ENCODE measurements at regions not wholly inside any gene's neighbourhood (a gene's known extent, or its start where the extent isn't known, plus 50 kb on each side); places are given as distances from the start of the nearest gene placed in this dataset.

DNA sequence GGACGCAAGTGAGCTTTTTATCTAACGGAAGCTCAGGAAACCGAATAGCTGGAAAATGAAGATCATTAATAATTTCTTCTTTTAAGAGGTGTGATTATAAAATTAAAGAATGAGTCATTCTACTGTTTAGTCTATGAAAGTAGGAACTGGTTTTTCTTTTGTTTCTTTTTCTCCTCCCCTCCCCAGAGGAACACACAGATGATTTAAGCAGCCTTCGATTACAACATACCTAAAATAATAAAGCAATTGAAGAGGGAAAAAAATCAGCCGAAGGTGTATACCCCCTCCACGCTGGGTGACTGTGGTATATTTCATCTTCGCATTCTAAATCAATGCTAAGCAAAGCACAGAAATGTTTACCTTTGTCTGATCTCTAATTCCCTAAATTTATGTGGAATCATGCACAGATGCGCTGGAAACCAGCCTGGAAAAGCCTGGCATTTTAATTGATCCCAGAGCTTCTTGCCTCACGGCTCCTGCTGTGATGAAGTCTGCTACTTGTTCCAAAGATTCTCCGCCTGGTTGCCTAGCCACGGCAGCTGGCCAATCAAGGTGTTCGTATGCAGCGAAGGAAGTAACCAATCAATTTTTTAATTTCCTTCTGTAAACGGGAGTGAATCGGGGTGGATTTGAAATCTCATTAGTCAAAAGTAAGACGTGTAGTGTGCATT lies 133.9 kb downstream of the FANCF start:
- DNase-seq (ENCODE audit: low spot score) = no peak

- DNase-seq (ENCODE audit: low spot score) = no peak
These were observed 142.0 kb downstream of the SLC17A6 start for GRCh38 chr11:22479971-22480720.

DNA sequence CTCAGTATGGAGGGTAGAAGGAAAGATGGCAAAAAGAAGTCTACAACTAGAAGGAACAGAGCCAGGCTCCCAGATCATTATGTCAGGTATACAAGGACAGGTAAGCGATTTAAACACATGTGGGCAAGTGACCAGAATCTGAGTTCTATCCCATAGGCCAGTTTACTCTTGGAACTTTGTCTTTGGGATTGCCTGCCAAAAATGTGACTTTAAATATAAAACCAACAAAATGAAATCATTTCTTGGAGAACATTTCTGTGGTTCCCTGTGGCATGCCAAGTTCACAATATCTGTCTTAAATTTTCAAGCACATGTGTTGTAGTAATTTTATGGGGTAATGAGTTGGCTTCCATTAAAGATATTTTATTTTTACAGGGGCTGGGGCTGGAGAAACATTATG lies 141.0 kb downstream of the SLC17A6 start:
- DNase-seq (ENCODE audit: low spot score) = no peak

DNA sequence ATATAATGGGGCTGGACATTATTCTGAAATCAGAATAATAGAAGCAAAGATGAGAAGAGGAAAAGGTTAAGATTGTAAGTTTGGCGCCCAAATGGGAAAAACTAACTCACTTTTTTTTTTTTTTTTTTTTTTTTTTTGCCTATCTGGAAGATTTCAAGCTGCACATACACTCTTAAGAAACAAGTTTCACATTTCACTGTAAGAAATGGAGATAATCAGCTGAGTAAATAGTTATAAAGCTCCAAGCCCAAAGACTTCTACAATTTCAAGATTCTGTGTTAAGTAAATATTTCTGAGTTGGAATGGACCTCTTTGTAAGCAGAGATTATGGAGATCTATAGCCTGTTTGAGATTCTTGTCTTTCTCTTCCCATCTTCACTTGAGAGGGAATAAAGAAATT lies 140.0 kb downstream of the SLC17A6 start:
- DNase-seq (ENCODE audit: low spot score) = no peak

- DNase-seq (ENCODE audit: low spot score) = no peak
These were observed 139.1 kb downstream of the SLC17A6 start for GRCh38 chr11:22477312-22477711.

DNA sequence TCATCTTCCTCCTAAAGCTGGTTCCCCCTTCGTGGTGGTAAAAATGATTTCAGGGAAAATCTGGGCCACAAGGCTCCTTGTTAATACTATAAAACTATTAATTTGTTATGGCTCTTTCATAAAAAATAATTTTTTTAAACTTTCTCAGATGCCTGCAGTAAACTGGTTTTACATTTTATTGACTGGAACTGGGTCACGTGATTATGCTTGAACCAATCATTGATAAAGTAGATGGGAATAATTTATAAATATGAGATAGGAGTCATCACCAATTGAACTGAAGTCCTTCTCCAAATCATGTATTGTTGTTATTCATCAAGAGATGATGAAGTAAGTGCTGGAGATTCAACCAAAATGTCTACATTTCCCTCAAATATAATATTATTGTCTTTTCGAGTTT lies 138.4 kb downstream of the SLC17A6 start:
- no peak for DNase-seq (ENCODE audit: low spot score)

- DNase-seq (ENCODE audit: low spot score) = no peak
These were observed 136.4 kb downstream of the SLC17A6 start for GRCh38 chr11:22474616-22475015.

DNA sequence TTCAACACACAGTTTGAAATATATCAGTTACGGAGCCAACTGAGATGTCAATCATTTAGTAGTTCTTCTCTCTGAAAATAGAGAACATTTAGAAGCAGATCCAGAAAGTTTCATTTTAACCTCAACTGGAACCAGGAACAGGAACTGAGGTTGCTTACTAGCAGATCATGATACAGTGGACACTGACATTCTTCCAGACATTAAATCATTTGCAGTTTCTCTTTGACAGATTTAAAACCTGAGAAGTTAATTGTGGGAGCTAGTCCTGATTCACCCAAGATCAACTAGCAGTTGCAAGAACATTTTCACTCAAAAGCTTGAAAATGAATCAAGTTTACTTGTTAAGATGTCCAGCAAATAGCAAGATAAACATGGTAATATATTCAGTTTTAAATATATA lies 135.4 kb downstream of the SLC17A6 start:
- no peak for DNase-seq (ENCODE audit: low spot score)

DNA sequence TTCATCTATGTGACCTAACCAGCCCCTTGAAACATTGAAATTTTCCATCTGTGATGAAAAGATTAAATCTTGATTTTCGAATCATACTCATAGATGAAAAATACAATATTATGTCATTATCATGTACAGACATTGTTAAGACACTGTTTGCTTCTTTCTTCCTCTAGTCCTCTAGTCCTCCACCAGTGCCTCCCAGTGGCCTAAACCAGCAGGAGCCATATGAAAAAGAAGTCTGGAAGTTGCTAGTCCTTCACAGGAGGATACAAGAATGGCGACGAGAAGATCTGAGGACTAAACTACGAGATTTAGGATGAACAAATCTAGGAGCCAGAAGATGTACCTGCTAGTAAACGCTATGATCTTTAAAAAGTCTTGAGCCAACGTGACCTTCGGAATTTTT lies 134.1 kb downstream of the SLC17A6 start:
- no peak for DNase-seq (ENCODE audit: low spot score)

DNA sequence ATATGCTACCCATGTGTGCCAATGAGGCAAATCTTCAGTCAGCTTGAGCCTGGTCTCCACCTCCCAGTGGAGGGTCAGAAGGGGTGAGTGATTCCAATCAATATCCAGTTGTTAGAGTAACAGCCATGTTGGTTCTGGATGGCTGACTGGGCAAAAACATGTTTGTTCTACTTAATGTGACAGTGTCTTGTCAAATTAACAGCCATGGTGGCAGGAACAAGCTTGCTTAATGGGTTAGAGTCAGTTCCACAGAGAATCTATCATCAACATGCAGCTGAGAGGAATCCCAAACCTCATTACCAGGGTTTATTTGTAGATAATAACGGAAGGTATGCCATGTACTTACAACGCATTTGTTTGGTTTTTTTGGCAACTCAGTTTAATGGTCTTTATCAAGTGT lies 133.2 kb downstream of the SLC17A6 start:
- no peak for DNase-seq (ENCODE audit: low spot score)

GRCh38 chr11:22467741-22468140 lies 129.6 kb downstream of the SLC17A6 start:
- no peak for DNase-seq (ENCODE audit: low spot score)

DNA sequence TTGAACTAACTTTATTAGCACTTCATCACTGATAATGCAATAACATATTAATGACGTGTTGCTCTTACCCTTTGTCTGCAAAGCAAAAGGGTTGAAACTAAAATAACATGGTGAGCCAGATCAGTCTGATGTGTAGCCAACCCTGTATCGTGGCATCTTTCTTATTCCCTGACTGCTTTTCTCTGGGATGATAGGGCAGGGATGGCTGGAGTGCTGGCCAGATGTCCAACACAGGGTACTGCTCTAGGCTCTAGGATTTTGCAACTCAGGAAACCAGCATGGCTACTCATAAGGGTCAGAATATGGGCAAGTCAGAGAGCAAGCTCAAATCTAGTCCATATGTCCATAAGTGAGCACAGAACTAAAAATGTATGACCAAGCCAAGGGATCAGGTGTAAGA lies 129.1 kb downstream of the SLC17A6 start:
- DNase-seq (ENCODE audit: low spot score) = no peak

DNA sequence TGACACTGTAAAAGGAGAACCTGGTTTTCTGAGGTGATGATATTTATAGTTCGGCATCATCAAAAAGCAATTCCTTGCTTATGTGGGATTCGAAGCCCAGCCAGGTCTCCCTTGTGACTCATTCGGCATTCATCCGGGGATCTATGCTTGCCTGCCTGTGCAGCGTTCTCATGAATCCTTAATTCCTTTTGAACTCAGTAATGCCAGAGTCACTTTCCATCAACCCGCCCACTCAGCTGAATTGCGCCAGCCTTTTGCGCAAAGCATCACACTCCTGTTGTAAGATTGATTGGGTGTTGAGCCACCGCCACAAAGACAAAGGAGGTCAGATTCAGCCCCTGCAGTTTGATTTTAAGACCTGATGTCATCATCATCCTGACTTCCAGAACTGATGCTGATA lies 128.6 kb downstream of the SLC17A6 start:
- no peak for DNase-seq (ENCODE audit: low spot score)

DNA sequence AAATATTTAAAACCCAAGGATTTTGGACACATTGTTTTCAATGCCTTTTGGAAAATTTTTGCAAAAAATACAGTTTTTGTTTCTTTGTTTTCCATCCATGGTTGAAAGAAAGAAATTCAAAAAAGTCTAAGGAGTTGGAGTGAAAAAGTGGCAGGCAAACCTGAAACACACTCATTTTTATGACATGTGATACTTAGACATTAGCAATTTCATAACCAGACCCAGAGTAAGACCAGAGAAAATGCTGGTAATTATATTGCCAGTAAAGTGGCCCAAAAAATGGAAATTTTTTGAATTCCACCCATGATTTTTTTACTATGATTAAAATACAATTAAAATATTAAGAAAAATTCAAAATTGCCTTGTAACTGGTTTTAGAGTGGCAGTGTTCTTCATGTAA lies 128.2 kb downstream of the SLC17A6 start:
- DNase-seq (ENCODE audit: low spot score) = no peak

GRCh38 chr11:22465620-22466019 lies 127.4 kb downstream of the SLC17A6 start:
- no peak for DNase-seq (ENCODE audit: low spot score)

DNA sequence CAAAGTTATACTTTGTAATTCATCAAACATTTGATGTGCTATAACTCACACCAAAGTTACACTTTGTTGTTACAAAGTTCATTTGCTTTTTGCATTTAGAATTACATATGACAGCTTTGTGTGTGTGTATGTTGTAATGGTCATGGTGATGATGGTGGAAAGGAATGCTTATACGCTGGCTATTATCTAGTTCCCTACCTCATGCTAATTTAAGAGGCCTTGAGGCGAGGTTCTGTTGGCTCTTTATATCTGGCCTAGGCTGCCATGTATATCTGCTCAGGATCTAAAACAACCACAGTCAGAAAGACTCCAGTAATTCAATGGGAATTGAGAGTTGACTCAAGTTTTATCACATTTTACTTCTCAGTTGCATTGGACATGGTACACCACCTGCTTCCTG lies 123.4 kb downstream of the SLC17A6 start:
- DNase-seq (ENCODE audit: low spot score) = no peak

DNA sequence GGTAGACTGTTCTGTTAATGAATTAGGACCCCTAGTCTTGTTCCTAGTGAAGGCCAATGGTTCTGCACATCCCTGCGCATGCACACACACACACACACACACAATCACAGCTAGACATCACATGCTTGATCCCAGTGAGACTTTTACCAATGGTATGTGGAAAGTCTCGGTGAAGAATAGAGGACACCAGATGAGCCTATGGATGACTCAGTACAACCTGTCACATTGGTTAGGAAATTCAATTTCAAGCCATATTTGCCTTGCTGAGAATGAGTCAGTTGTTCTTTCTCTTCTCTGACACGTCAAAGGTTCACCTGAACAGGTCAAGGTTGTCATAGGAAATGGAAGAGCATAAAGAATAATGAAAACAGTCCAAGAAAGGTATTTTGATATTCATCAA lies 122.0 kb downstream of the SLC17A6 start:
- DNase-seq (ENCODE audit: low spot score) = no peak

DNA sequence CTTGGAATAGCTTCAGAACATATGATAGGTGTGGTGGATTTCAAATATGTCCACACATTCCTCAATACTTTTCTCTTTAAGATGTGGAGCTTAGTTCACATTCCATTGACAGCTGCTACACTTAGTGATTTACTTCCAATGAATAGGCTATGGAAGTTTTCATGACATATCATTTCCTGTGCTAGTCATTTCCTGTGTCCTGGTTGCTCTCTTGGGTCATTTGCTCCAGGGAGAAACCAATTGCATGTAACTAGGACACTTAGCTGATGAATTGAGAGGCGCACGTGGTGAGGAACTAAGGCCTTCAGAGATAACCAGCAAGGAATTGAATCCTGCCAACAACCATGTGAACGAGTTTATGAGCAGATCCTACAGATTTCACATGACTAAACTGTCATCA lies 120.9 kb downstream of the SLC17A6 start:
- DNase-seq (ENCODE audit: low spot score) = no peak

- DNase-seq (ENCODE audit: low spot score) = no peak
These were observed 120.0 kb downstream of the SLC17A6 start for GRCh38 chr11:22458161-22458560.

DNA sequence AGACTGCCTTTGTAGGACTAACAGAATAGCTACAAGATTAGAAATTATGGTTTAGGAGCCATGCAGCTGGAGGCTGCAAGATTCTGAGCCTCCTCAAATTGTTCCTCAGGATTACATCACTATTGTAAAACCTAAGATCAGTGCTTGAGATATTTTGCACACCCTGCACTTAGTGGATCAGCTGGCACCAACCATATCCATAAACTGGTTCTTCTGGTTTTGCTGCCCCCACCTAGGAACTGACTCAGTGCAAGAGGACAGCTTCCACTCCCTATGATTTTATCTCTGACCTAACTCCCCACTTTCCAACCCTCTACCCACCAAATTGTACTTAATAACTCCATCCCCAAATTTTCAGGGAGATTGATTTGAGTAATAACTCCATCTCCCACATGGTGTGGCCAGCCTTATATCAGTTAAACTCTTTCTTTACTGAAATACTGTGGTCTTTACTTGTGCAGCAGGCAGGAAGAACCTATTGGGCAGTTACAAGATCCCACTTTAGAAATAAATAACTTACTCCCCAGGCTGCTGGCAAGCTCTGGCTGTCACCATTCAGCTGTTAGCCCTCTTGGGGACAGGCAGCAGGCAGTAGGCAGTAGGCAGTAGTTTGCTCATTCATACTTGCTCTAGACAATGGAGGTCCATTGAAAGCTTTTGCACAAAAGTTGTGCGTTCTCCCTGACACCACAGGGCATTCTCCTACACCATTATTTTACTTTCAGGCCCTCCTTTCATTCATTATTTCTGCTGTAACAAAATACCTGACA lies 119.0 kb downstream of the SLC17A6 start:
- DNase-seq (ENCODE audit: low spot score) = no peak

- no peak for DNase-seq (ENCODE audit: low spot score)
These were observed 116.4 kb downstream of the SLC17A6 start for GRCh38 chr11:22454461-22455090.

- no peak for DNase-seq (ENCODE audit: low spot score)
These were observed 111.3 kb downstream of the SLC17A6 start for GRCh38 chr11:22449441-22449840.

- no peak for DNase-seq (ENCODE audit: low spot score)
These were observed 105.9 kb downstream of the SLC17A6 start for GRCh38 chr11:22444076-22444475.
